Activated naive CD8-positive, alpha-beta T cell treated with anti-CD3 and anti-CD28 coated beads, Interleukin-2, amount 10 ng/mL, durations not matched to agents 7 days and 5 days (primary cell): ENCODE measurements at regions not wholly inside any gene's neighbourhood (a gene's known extent, or its start where the extent isn't known, plus 50 kb on each side); places are given as distances from the start of the nearest gene placed in this dataset.

ENCODE experiments used
- ATAC-seq: fragments of 150-1000 bp; cut with Tn5 transposase; one replicate; pipeline ENCODE4 v1.10.0; 2021; ENCODE audit warnings: low read depth, moderate library complexity
- POLR2A ChIA-PET: fragments of 350-600 bp; sonication (Branson Sonifier 250); formaldehyde crosslinking; loops from one replicate; lab custom pipeline; 2021; ENCODE audit warnings: antibody characterized with exemption; lab: Charles Lee
- DNase-seq: peaks from one replicate; pipeline ENCODE4 v3.0.0; 2021
- H3K27ac Mint-ChIP-seq: one replicate; pipeline ENCODE4 v1.8.0; 2022; ENCODE audit warnings: mild to moderate bottlenecking, mixed read lengths
- H3K27me3 Mint-ChIP-seq: one replicate; pipeline ENCODE4 v1.8.0; 2022; ENCODE audit warnings: mild to moderate bottlenecking, moderate library complexity, mixed read lengths
- H3K36me3 Mint-ChIP-seq: one replicate; pipeline ENCODE4 v1.8.0; 2021; ENCODE audit warnings: mild to moderate bottlenecking, mixed read lengths
- H3K4me1 Mint-ChIP-seq: one replicate; pipeline ENCODE4 v1.8.0; 2021; ENCODE audit warnings: mixed read lengths
- H3K4me3 Mint-ChIP-seq: one replicate; pipeline ENCODE4 v1.8.0; 2022; ENCODE audit warnings: mild to moderate bottlenecking, moderate library complexity, mixed read lengths
- H3K9me3 Mint-ChIP-seq: one replicate; pipeline ENCODE4 v1.8.0; 2021; ENCODE audit warnings: mixed read lengths

- H3K9me3 Mint-ChIP-seq: no peaks in the 10 kb centered on the region
- no peak for ATAC-seq
- peak overlapping the region; percentile 83 for H3K4me3 Mint-ChIP-seq
- POLR2A ChIA-PET: interaction anchor here (0.6 kb wide), 1 partner anchor 1831 kb away, joined by 3 read pairs; no protein-coding TSS in a partner anchor
- no peaks in the 10 kb centered on the region for H3K36me3 Mint-ChIP-seq
- H3K27ac Mint-ChIP-seq: no peak overlapping the region
- H3K27me3 Mint-ChIP-seq: peaks cover 82% of the 10 kb centered on the region
- H3K4me1 Mint-ChIP-seq: peaks cover 41% of the 10 kb centered on the region
- DNase-seq: no peak
Measured at GRCh38 chr5:50968356-50969149, 302.1 kb downstream of the PARP8 start.

- POLR2A ChIA-PET: no interaction called here
- Mint-ChIP-seq H3K27me3 (peaks cover 82% of the 10 kb centered on the region), H3K27ac (no peak overlapping the region), H3K36me3 (no peaks in the 10 kb centered on the region), H3K9me3 (no peaks in the 10 kb centered on the region), H3K4me1 (peaks cover 37% of the 10 kb centered on the region), H3K4me3 (peak overlapping the region; percentile 83)
- DNase-seq (no peak), ATAC-seq (no peak)
Measured at GRCh38 chr5:50969151-50970031, 303.0 kb downstream of the PARP8 start.

GRCh38 chr5:50975840-50976239 is 309.4 kb downstream of the PARP8 start:
- no peaks in the 10 kb centered on the region for H3K4me1 Mint-ChIP-seq
- POLR2A ChIA-PET: no interaction called here
- DNase-seq: no peak
- H3K27ac Mint-ChIP-seq: no peak overlapping the region
- no peaks in the 10 kb centered on the region for H3K9me3 Mint-ChIP-seq
- H3K4me3 Mint-ChIP-seq: no peak overlapping the region
- no peaks in the 10 kb centered on the region for H3K36me3 Mint-ChIP-seq
- ATAC-seq: no peak
- H3K27me3 Mint-ChIP-seq: peaks cover 30% of the 10 kb centered on the region

- no peaks in the 10 kb centered on the region for H3K9me3 Mint-ChIP-seq
- POLR2A ChIA-PET: no interaction called here
- DNase-seq (no peak), ATAC-seq (no peak)
- no peaks in the 10 kb centered on the region for H3K36me3 Mint-ChIP-seq
- H3K27ac Mint-ChIP-seq: no peak overlapping the region
- H3K27me3 Mint-ChIP-seq: peaks cover 19% of the 10 kb centered on the region
- H3K4me3 Mint-ChIP-seq: no peak overlapping the region
- H3K4me1 Mint-ChIP-seq: no peaks in the 10 kb centered on the region
Measured at GRCh38 chr5:50978924-50979323, 312.5 kb downstream of the PARP8 start.

- H3K9me3 Mint-ChIP-seq: no peaks in the 10 kb centered on the region
- peaks cover 8% of the 10 kb centered on the region for H3K27me3 Mint-ChIP-seq
- ATAC-seq (no peak), DNase-seq (no peak)
- H3K4me3 Mint-ChIP-seq: no peak overlapping the region
- H3K27ac Mint-ChIP-seq: no peak overlapping the region
- POLR2A ChIA-PET: no interaction called here
- no peaks in the 10 kb centered on the region for H3K36me3 Mint-ChIP-seq
- no peaks in the 10 kb centered on the region for H3K4me1 Mint-ChIP-seq
Measured at GRCh38 chr5:50984640-50985039, 318.2 kb downstream of the PARP8 start.

GRCh38 chr5:50990296-50990924 is 324.0 kb downstream of the PARP8 start:
- no peak for DNase-seq
- Mint-ChIP-seq H3K4me1 (no peaks in the 10 kb centered on the region), H3K27ac (no peak overlapping the region), H3K36me3 (no peaks in the 10 kb centered on the region), H3K27me3 (peaks cover 4% of the 10 kb centered on the region), H3K4me3 (no peak overlapping the region), H3K9me3 (no peaks in the 10 kb centered on the region)
- no peak for ATAC-seq
- POLR2A ChIA-PET: no interaction called here

GRCh38 chr5:50995285-50995942 is 329.0 kb downstream of the PARP8 start:
- POLR2A ChIA-PET: no interaction called here
- Mint-ChIP-seq H3K9me3 (no peaks in the 10 kb centered on the region), H3K27ac (no peak overlapping the region), H3K4me1 (no peaks in the 10 kb centered on the region), H3K36me3 (no peaks in the 10 kb centered on the region), H3K4me3 (no peak overlapping the region), H3K27me3 (no peaks in the 10 kb centered on the region)
- DNase-seq (no peak), ATAC-seq (no peak)

- Mint-ChIP-seq H3K9me3 (no peaks in the 10 kb centered on the region), H3K36me3 (no peaks in the 10 kb centered on the region), H3K27ac (no peak overlapping the region), H3K4me3 (no peak overlapping the region), H3K4me1 (no peaks in the 10 kb centered on the region), H3K27me3 (no peaks in the 10 kb centered on the region)
- DNase-seq (no peak), ATAC-seq (no peak)
- POLR2A ChIA-PET: no interaction called here
Measured at GRCh38 chr5:51001227-51001923, 334.9 kb downstream of the PARP8 start.

GRCh38 chr5:51002368-51002767 is 335.9 kb downstream of the PARP8 start:
- DNase-seq (no peak), ATAC-seq (no peak)
- H3K9me3 Mint-ChIP-seq: no peaks in the 10 kb centered on the region
- no peak overlapping the region for H3K27ac Mint-ChIP-seq
- H3K4me1 Mint-ChIP-seq: no peaks in the 10 kb centered on the region
- H3K36me3 Mint-ChIP-seq: no peaks in the 10 kb centered on the region
- H3K27me3 Mint-ChIP-seq: no peaks in the 10 kb centered on the region
- no peak overlapping the region for H3K4me3 Mint-ChIP-seq
- POLR2A ChIA-PET: no interaction called here

- Mint-ChIP-seq H3K9me3 (no peaks in the 10 kb centered on the region), H3K27ac (no peak overlapping the region), H3K4me3 (no peak overlapping the region), H3K36me3 (no peaks in the 10 kb centered on the region), H3K4me1 (no peaks in the 10 kb centered on the region), H3K27me3 (no peaks in the 10 kb centered on the region)
- no peak for ATAC-seq
- POLR2A ChIA-PET: no interaction called here
- DNase-seq: no peak
Measured at GRCh38 chr5:51013036-51013435, 346.6 kb downstream of the PARP8 start.

GRCh38 chr5:51018423-51018822 is 352.0 kb downstream of the PARP8 start:
- POLR2A ChIA-PET: no interaction called here
- Mint-ChIP-seq H3K36me3 (no peaks in the 10 kb centered on the region), H3K27ac (no peak overlapping the region), H3K9me3 (no peaks in the 10 kb centered on the region), H3K4me3 (no peak overlapping the region), H3K27me3 (no peaks in the 10 kb centered on the region), H3K4me1 (no peaks in the 10 kb centered on the region)
- DNase-seq (no peak), ATAC-seq (no peak)

- Mint-ChIP-seq H3K27me3 (no peaks in the 10 kb centered on the region), H3K9me3 (no peaks in the 10 kb centered on the region), H3K4me1 (no peaks in the 10 kb centered on the region), H3K4me3 (no peak overlapping the region), H3K27ac (no peak overlapping the region), H3K36me3 (no peaks in the 10 kb centered on the region)
- ATAC-seq (no peak), DNase-seq (no peak)
- POLR2A ChIA-PET: no interaction called here
Measured at GRCh38 chr5:51024263-51024662, 357.8 kb downstream of the PARP8 start.

- no peak overlapping the region for H3K4me3 Mint-ChIP-seq
- ATAC-seq (no peak), DNase-seq (no peak)
- H3K9me3 Mint-ChIP-seq: no peaks in the 10 kb centered on the region
- H3K27me3 Mint-ChIP-seq: no peaks in the 10 kb centered on the region
- H3K4me1 Mint-ChIP-seq: no peaks in the 10 kb centered on the region
- H3K27ac Mint-ChIP-seq: no peak overlapping the region
- POLR2A ChIA-PET: no interaction called here
- H3K36me3 Mint-ChIP-seq: no peaks in the 10 kb centered on the region
Measured at GRCh38 chr5:51027271-51027670, 356.0 kb upstream of the ISL1 start.
